ENCODE measurements at regions not wholly inside any gene's neighbourhood (a gene's known extent, or its start where the extent isn't known, plus 50 kb on each side); places are given as distances from the start of the nearest gene placed in this dataset.
"Not testable (repeated sequence)": the region's sequence is repeated elsewhere in the genome, so short reads cannot be mapped to it uniquely, and the experiment has no call there.

- DNase-seq (ENCODE audit: low spot score), result no peak
Measured at GRCh38 chr1:117707371-117707770, 101.5 kb downstream of the TENT5C start.

- no peak for DNase-seq (ENCODE audit: low spot score)
Measured at GRCh38 chr1:117708323-117709248, 102.7 kb downstream of the TENT5C start.

- DNase-seq (ENCODE audit: low spot score), result no peak
Measured at GRCh38 chr1:117709249-117709691, 103.4 kb downstream of the TENT5C start.

GRCh38 chr1:117710710-117711109 lies 104.9 kb downstream of the TENT5C start:
- DNase-seq (ENCODE audit: low spot score), result no peak

GRCh38 chr1:117712621-117713020 lies 106.8 kb downstream of the TENT5C start:
- DNase-seq (ENCODE audit: low spot score), result no peak

GRCh38 chr1:117714546-117714945 lies 108.7 kb downstream of the TENT5C start:
- no peak for DNase-seq (ENCODE audit: low spot score)

- DNase-seq (ENCODE audit: low spot score), result not testable (repeated sequence)
Measured at GRCh38 chr1:117716030-117716429, 110.2 kb downstream of the TENT5C start.

GRCh38 chr1:117717980-117718379 lies 112.1 kb downstream of the TENT5C start:
- not testable (repeated sequence) for DNase-seq (ENCODE audit: low spot score)

GRCh38 chr1:117718596-117718995 lies 112.7 kb downstream of the TENT5C start:
- not testable (repeated sequence) for DNase-seq (ENCODE audit: low spot score)

GRCh38 chr1:117719004-117719403 lies 113.2 kb downstream of the TENT5C start:
- DNase-seq (ENCODE audit: low spot score), result no peak

- no peak for DNase-seq (ENCODE audit: low spot score)
Measured at GRCh38 chr1:117732065-117732797, 126.4 kb downstream of the TENT5C start.

GRCh38 chr1:117732956-117733355 lies 127.1 kb downstream of the TENT5C start:
- DNase-seq (ENCODE audit: low spot score), result no peak

- DNase-seq (ENCODE audit: low spot score), result no peak
Measured at GRCh38 chr1:117734403-117734802, 128.6 kb downstream of the TENT5C start.

GRCh38 chr1:117735045-117735992 lies 129.5 kb downstream of the TENT5C start:
- peak; percentile 55 for DNase-seq (ENCODE audit: low spot score)

- no peak for DNase-seq (ENCODE audit: low spot score)
Measured at GRCh38 chr1:117739504-117739903, 133.7 kb downstream of the TENT5C start.

- DNase-seq (ENCODE audit: low spot score), result no peak
Measured at GRCh38 chr1:117740496-117740895, 134.6 kb downstream of the TENT5C start.

- not testable (repeated sequence) for DNase-seq (ENCODE audit: low spot score)
Measured at GRCh38 chr1:117746565-117746964, 140.7 kb downstream of the TENT5C start.

- no peak for DNase-seq (ENCODE audit: low spot score)
Measured at GRCh38 chr1:117747605-117748004, 141.8 kb downstream of the TENT5C start.

- DNase-seq (ENCODE audit: low spot score), result no peak
Measured at GRCh38 chr1:117751321-117751720, 145.5 kb downstream of the TENT5C start.

- DNase-seq (ENCODE audit: low spot score), result no peak
Measured at GRCh38 chr1:117752661-117753060, 146.8 kb downstream of the TENT5C start.

- DNase-seq (ENCODE audit: low spot score), result no peak
Measured at GRCh38 chr1:117753232-117753631, 147.4 kb downstream of the TENT5C start.

- no peak for DNase-seq (ENCODE audit: low spot score)
Measured at GRCh38 chr1:117753652-117754051, 147.8 kb downstream of the TENT5C start.
